Superior temporal gyrus (tissue), 1 donor: ENCODE measurements at regions not wholly inside any gene's neighbourhood (a gene's known extent, or its start where the extent isn't known, plus 50 kb on each side); places are given as distances from the start of the nearest gene placed in this dataset.
"Not testable (repeated sequence)": the region's sequence is repeated elsewhere in the genome, so short reads cannot be mapped to it uniquely, and the experiment has no call there.

Experiments
- DNase-seq: peaks from one replicate; pipeline ENCODE4 v3.0.0-alpha.2; 2016; ENCODE audit errors: extremely low spot score

GRCh38 chr20:12072221-12072953, 154.7 kb downstream of the BTBD3 start:
- no peak for DNase-seq

- no peak for DNase-seq
Measured at GRCh38 chr20:12072954-12073264, 155.2 kb downstream of the BTBD3 start.

GRCh38 chr20:12074111-12074655, 156.5 kb downstream of the BTBD3 start:
- DNase-seq, result no peak

GRCh38 chr20:12076200-12076599, 158.5 kb downstream of the BTBD3 start:
- DNase-seq, result no peak

GRCh38 chr20:12077875-12078274, 160.2 kb downstream of the BTBD3 start:
- no peak for DNase-seq

- no peak for DNase-seq
Measured at GRCh38 chr20:12079490-12079889, 161.8 kb downstream of the BTBD3 start.

- DNase-seq, result no peak
Measured at GRCh38 chr20:12083269-12083668, 165.6 kb downstream of the BTBD3 start.

- no peak for DNase-seq
Measured at GRCh38 chr20:12084482-12084881, 166.8 kb downstream of the BTBD3 start.

- peak; percentile 54 for DNase-seq
Measured at GRCh38 chr20:12086359-12086758, 168.7 kb downstream of the BTBD3 start.

GRCh38 chr20:12090920-12091319, 173.2 kb downstream of the BTBD3 start:
- DNase-seq, result no peak

- DNase-seq, result no peak
Measured at GRCh38 chr20:12093057-12093796, 175.5 kb downstream of the BTBD3 start.

GRCh38 chr20:12093797-12094190, 176.1 kb downstream of the BTBD3 start:
- DNase-seq, result not testable (repeated sequence)

- DNase-seq, result no peak
Measured at GRCh38 chr20:12095180-12095920, 177.7 kb downstream of the BTBD3 start.

- no peak for DNase-seq
Measured at GRCh38 chr20:12098421-12098820, 180.7 kb downstream of the BTBD3 start.

GRCh38 chr20:12108846-12109245, 191.2 kb downstream of the BTBD3 start:
- DNase-seq, result no peak

GRCh38 chr20:12110274-12110673, 192.6 kb downstream of the BTBD3 start:
- no peak for DNase-seq

- DNase-seq, result no peak
Measured at GRCh38 chr20:12110711-12111110, 193.0 kb downstream of the BTBD3 start.

GRCh38 chr20:12111431-12112088, 193.9 kb downstream of the BTBD3 start:
- no peak for DNase-seq

- DNase-seq, result no peak
Measured at GRCh38 chr20:12112089-12112474, 194.4 kb downstream of the BTBD3 start.

GRCh38 chr20:12112665-12113064, 195.0 kb downstream of the BTBD3 start:
- DNase-seq, result no peak

- DNase-seq, result no peak
Measured at GRCh38 chr20:12113075-12113467, 195.4 kb downstream of the BTBD3 start.
